ENCODE measurements at regions not wholly inside any gene's neighbourhood (a gene's known extent, or its start where the extent isn't known, plus 50 kb on each side); places are given as distances from the start of the nearest gene placed in this dataset.

DNA sequence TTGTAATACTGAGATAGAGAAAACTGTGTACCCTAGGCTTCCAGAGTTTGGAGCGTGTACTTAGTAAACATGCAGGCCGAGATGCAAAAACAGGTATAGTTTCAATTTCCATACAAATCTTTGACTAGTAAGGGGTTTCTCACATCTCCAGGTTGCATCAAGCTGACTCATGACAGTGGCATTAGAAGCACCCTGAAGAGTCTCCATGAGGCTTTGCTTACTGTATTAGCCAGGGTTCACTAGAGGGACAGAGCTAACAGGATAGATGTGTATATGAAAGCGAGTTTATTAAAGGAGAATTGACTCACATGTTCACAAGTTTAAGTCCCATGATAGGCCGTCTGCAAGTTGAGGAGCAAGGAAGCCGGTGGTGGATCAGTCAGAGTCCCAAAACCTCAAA, 275.3 kb upstream of the CDH6 start:
- BruUV-seq (replicated peaks) = no TSS peak
- H3K27me3 Mint-ChIP-seq (ENCODE audit: unreplicated experiment) = no peaks in the 10 kb centered on the region
- H3K4me1 Mint-ChIP-seq (ENCODE audit: low read depth, unreplicated experiment) = no peaks in the 10 kb centered on the region
- intact Hi-C loops (cut with micrococcal nuclease; ENCODE audit: unreplicated experiment) = no loop called here
- no peak overlapping the region for H3K4me3 Mint-ChIP-seq (ENCODE audit: low read depth, unreplicated experiment)
- CTCF ChIA-PET = no interaction called here
- no peaks in the 10 kb centered on the region for H3K36me3 Mint-ChIP-seq (ENCODE audit: insufficient read depth, unreplicated experiment)
- H3K27ac Mint-ChIP-seq (ENCODE audit: unreplicated experiment) = no peak overlapping the region
- H3K9me3 Mint-ChIP-seq (ENCODE audit: low read depth, unreplicated experiment) = peaks cover 5% of the 10 kb centered on the region
- no peak for DNase-seq
- TF ChIP-seq, protein P1, sequence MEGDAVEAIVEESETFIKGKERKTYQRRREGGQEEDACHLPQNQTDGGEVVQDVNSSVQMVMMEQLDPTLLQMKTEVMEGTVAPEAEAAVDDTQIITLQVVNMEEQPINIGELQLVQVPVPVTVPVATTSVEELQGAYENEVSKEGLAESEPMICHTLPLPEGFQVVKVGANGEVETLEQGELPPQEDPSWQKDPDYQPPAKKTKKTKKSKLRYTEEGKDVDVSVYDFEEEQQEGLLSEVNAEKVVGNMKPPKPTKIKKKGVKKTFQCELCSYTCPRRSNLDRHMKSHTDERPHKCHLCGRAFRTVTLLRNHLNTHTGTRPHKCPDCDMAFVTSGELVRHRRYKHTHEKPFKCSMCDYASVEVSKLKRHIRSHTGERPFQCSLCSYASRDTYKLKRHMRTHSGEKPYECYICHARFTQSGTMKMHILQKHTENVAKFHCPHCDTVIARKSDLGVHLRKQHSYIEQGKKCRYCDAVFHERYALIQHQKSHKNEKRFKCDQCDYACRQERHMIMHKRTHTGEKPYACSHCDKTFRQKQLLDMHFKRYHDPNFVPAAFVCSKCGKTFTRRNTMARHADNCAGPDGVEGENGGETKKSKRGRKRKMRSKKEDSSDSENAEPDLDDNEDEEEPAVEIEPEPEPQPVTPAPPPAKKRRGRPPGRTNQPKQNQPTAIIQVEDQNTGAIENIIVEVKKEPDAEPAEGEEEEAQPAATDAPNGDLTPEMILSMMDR (IDR thresholded peaks at IDR 0.05; ENCODE audit: unreplicated experiment) = no peak

DNA sequence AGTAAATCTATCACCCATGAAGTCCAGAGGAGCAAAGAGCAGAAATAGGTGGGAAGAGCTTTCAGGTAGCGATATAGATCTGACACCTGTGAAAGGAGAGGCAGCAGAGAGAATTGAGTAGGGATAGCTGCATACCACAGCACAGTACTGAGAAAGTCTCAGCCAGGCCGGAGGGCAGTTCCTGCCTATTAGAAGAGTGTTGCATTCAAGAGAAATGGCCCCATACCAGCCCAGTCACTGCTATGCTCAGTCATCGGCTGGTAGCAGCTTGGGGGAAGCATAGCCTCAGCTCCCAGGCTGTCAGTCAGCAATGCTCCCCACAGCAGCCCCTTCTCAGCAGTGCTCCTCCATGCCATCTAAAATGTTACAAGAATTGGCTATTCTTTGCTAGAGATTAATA, 285.1 kb upstream of the CDH6 start:
- CTCF ChIA-PET = no interaction called here
- H3K27me3 Mint-ChIP-seq (ENCODE audit: unreplicated experiment) = no peaks in the 10 kb centered on the region
- TF ChIP-seq, protein P1 (IDR thresholded peaks at IDR 0.05; ENCODE audit: unreplicated experiment) = no peak
- intact Hi-C loops (cut with micrococcal nuclease; ENCODE audit: unreplicated experiment) = no loop called here
- H3K27ac Mint-ChIP-seq (ENCODE audit: unreplicated experiment) = no peak overlapping the region
- H3K4me1 Mint-ChIP-seq (ENCODE audit: low read depth, unreplicated experiment) = no peaks in the 10 kb centered on the region
- BruUV-seq (replicated peaks) = no TSS peak
- no peaks in the 10 kb centered on the region for H3K36me3 Mint-ChIP-seq (ENCODE audit: insufficient read depth, unreplicated experiment)
- no peak for DNase-seq
- H3K9me3 Mint-ChIP-seq (ENCODE audit: low read depth, unreplicated experiment) = peaks cover 6% of the 10 kb centered on the region
- no peak overlapping the region for H3K4me3 Mint-ChIP-seq (ENCODE audit: low read depth, unreplicated experiment)

DNA sequence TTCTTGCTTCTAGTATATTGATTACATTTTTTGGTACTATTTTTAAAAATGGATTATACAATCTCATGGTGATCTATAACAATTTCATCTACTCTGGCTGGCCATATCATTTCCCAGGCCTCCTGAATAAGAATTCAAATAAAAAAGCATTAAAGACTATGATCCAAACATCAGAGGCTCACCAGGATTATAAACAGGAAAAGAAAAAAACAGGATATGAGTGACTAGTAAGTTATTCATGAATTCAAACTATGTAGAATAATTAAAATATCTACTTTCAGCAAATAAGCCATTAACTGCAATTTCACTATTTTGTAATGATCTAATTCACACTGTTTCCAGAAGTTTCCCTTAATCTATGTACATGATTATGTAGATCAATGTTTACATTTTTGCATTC, 293.1 kb upstream of the CDH6 start:
- Mint-ChIP-seq H3K36me3 (ENCODE audit: insufficient read depth, unreplicated experiment) (no peaks in the 10 kb centered on the region), H3K27me3 (ENCODE audit: unreplicated experiment) (no peaks in the 10 kb centered on the region), H3K4me3 (ENCODE audit: low read depth, unreplicated experiment) (no peak overlapping the region), H3K9me3 (ENCODE audit: low read depth, unreplicated experiment) (peaks cover 9% of the 10 kb centered on the region), H3K27ac (ENCODE audit: unreplicated experiment) (no peak overlapping the region), H3K4me1 (ENCODE audit: low read depth, unreplicated experiment) (no peaks in the 10 kb centered on the region)
- DNase-seq = no peak
- CTCF ChIA-PET = no interaction called here
- TF ChIP-seq, protein P1 (IDR thresholded peaks at IDR 0.05; ENCODE audit: unreplicated experiment) = no peak
- intact Hi-C loops (cut with micrococcal nuclease; ENCODE audit: unreplicated experiment) = no loop called here
- no TSS peak for BruUV-seq (replicated peaks)

DNA sequence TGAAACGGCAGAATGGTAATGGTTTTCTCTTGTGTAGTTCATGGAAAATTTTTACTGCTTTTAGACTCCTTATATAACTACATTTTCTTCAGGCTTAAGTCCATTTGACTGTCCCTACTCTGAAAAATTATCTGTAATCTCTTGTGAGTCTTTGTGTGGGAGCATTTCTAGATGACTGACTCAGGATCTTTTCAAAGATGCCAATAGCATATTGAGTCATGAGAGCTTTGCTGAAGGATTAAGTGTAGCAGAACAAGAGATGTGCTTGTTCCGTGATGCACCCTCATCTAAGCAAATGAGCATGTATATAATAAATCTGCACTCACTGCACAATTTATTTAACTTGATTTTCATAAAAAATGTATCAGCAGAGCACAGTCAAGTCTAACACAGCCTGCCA, 298.7 kb upstream of the CDH6 start:
- no peaks in the 10 kb centered on the region for H3K27me3 Mint-ChIP-seq (ENCODE audit: unreplicated experiment)
- no peak overlapping the region for H3K4me3 Mint-ChIP-seq (ENCODE audit: low read depth, unreplicated experiment)
- no peaks in the 10 kb centered on the region for H3K4me1 Mint-ChIP-seq (ENCODE audit: low read depth, unreplicated experiment)
- BruUV-seq (replicated peaks) = no TSS peak
- no peaks in the 10 kb centered on the region for H3K36me3 Mint-ChIP-seq (ENCODE audit: insufficient read depth, unreplicated experiment)
- H3K9me3 Mint-ChIP-seq (ENCODE audit: low read depth, unreplicated experiment) = peaks cover 11% of the 10 kb centered on the region
- no peak for DNase-seq
- intact Hi-C loops (cut with micrococcal nuclease; ENCODE audit: unreplicated experiment) = no loop called here
- H3K27ac Mint-ChIP-seq (ENCODE audit: unreplicated experiment) = no peak overlapping the region
- CTCF ChIA-PET = no interaction called here
- TF ChIP-seq, protein P1 (IDR thresholded peaks at IDR 0.05; ENCODE audit: unreplicated experiment) = no peak

DNA sequence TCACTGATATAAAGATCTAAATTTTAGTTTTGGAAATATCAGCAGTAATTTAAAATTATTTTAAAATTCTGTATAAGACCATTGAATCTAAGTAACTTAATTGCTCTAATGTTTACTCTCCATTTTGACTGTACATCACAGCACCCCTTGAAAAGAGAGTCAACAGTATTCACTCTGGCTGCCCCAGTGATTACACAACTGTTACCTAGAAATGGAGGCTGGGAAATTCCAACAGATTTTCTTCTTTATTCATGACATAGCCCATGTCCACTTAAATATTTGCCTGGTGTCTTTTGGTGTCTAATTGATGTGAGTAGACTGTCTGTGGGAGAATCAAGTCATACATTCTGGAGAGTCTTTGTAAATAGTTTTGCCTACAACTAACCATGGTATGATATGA, 301.8 kb upstream of the CDH6 start:
- intact Hi-C loops (cut with micrococcal nuclease; ENCODE audit: unreplicated experiment) = no loop called here
- TF ChIP-seq, protein P1 (IDR thresholded peaks at IDR 0.05; ENCODE audit: unreplicated experiment) = no peak
- H3K27me3 Mint-ChIP-seq (ENCODE audit: unreplicated experiment) = no peaks in the 10 kb centered on the region
- DNase-seq = no peak
- H3K9me3 Mint-ChIP-seq (ENCODE audit: low read depth, unreplicated experiment) = peaks cover 12% of the 10 kb centered on the region
- H3K36me3 Mint-ChIP-seq (ENCODE audit: insufficient read depth, unreplicated experiment) = no peaks in the 10 kb centered on the region
- no TSS peak for BruUV-seq (replicated peaks)
- no peak overlapping the region for H3K27ac Mint-ChIP-seq (ENCODE audit: unreplicated experiment)
- H3K4me1 Mint-ChIP-seq (ENCODE audit: low read depth, unreplicated experiment) = no peaks in the 10 kb centered on the region
- CTCF ChIA-PET = no interaction called here
- no peak overlapping the region for H3K4me3 Mint-ChIP-seq (ENCODE audit: low read depth, unreplicated experiment)
